B cell (primary cell): ENCODE measurements at regions not wholly inside any gene's neighbourhood (a gene's known extent, or its start where the extent isn't known, plus 50 kb on each side); places are given as distances from the start of the nearest gene placed in this dataset.

Experiments used
- EZH2 ChIP-seq: IDR thresholded peaks from 2 replicates; pipeline ENCODE4 v1.6.1; 2012; ENCODE audit warnings: borderline replicate concordance, low read depth, mild to moderate bottlenecking, moderate library complexity, low read length; ENCODE audit not compliant: insufficient read depth, poor library complexity, severe bottlenecking
- TF ChIP-seq, protein P1 (sequence below): fragments of 200-600 bp; IDR thresholded peaks from one replicate; pipeline ENCODE4 v1.8.0; 2022; ENCODE audit warnings: antibody characterized with exemption, mild to moderate bottlenecking

GRCh38 chr5:32500181-32500580 is 55.6 kb upstream of the ZFR start:
- TF ChIP-seq EZH2, result no peak
- TF ChIP-seq, protein P1, sequence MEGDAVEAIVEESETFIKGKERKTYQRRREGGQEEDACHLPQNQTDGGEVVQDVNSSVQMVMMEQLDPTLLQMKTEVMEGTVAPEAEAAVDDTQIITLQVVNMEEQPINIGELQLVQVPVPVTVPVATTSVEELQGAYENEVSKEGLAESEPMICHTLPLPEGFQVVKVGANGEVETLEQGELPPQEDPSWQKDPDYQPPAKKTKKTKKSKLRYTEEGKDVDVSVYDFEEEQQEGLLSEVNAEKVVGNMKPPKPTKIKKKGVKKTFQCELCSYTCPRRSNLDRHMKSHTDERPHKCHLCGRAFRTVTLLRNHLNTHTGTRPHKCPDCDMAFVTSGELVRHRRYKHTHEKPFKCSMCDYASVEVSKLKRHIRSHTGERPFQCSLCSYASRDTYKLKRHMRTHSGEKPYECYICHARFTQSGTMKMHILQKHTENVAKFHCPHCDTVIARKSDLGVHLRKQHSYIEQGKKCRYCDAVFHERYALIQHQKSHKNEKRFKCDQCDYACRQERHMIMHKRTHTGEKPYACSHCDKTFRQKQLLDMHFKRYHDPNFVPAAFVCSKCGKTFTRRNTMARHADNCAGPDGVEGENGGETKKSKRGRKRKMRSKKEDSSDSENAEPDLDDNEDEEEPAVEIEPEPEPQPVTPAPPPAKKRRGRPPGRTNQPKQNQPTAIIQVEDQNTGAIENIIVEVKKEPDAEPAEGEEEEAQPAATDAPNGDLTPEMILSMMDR, result no peak
